Hepatic stellate cell (primary cell): ENCODE measurements at regions not wholly inside any gene's neighbourhood (a gene's known extent, or its start where the extent isn't known, plus 50 kb on each side); places are given as distances from the start of the nearest gene placed in this dataset.

Source experiments
- DNase-seq: peaks from one replicate; pipeline ENCODE4 v3.0.0; 2011; ENCODE audit warnings: low spot score

GRCh38 chr2:22842205-22842869, 542.6 kb upstream of the KLHL29 start:
- DNase-seq = no peak

- DNase-seq = no peak
Measured at GRCh38 chr2:22843919-22844537, 541.0 kb upstream of the KLHL29 start.

GRCh38 chr2:22850310-22850709, 534.7 kb upstream of the KLHL29 start:
- DNase-seq = no peak

GRCh38 chr2:22854588-22854987, 530.4 kb upstream of the KLHL29 start:
- no peak for DNase-seq

GRCh38 chr2:22855081-22855480, 529.9 kb upstream of the KLHL29 start:
- DNase-seq = no peak

GRCh38 chr2:22855761-22856184, 529.2 kb upstream of the KLHL29 start:
- DNase-seq = no peak

GRCh38 chr2:22867973-22868372, 517.0 kb upstream of the KLHL29 start:
- no peak for DNase-seq

- no peak for DNase-seq
Measured at GRCh38 chr2:22878121-22878520, 506.9 kb upstream of the KLHL29 start.

GRCh38 chr2:22879009-22879863, 505.7 kb upstream of the KLHL29 start:
- no peak for DNase-seq

GRCh38 chr2:22880161-22880560, 504.8 kb upstream of the KLHL29 start:
- no peak for DNase-seq

GRCh38 chr2:22882011-22882410, 503.0 kb upstream of the KLHL29 start:
- no peak for DNase-seq

- DNase-seq = no peak
Measured at GRCh38 chr2:22882643-22883042, 502.3 kb upstream of the KLHL29 start.

- no peak for DNase-seq
Measured at GRCh38 chr2:22883054-22883453, 501.9 kb upstream of the KLHL29 start.

- no peak for DNase-seq
Measured at GRCh38 chr2:22885245-22885644, 499.7 kb upstream of the KLHL29 start.

- DNase-seq = no peak
Measured at GRCh38 chr2:22887426-22887825, 497.6 kb upstream of the KLHL29 start.

- DNase-seq = no peak
Measured at GRCh38 chr2:22887845-22888244, 497.1 kb upstream of the KLHL29 start.

GRCh38 chr2:22890132-22890531, 494.8 kb upstream of the KLHL29 start:
- DNase-seq = no peak

GRCh38 chr2:22893761-22894517, 491.0 kb upstream of the KLHL29 start:
- no peak for DNase-seq

- no peak for DNase-seq
Measured at GRCh38 chr2:22894761-22895160, 490.2 kb upstream of the KLHL29 start.

- no peak for DNase-seq
Measured at GRCh38 chr2:22897428-22897827, 487.6 kb upstream of the KLHL29 start.

GRCh38 chr2:22900674-22901073, 484.3 kb upstream of the KLHL29 start:
- no peak for DNase-seq

GRCh38 chr2:22901471-22902179, 483.4 kb upstream of the KLHL29 start:
- no peak for DNase-seq
